ENCODE measurements at regions not wholly inside any gene's neighbourhood (a gene's known extent, or its start where the extent isn't known, plus 50 kb on each side); places are given as distances from the start of the nearest gene placed in this dataset.

- Histone ChIP-seq H3K27ac (no peak overlapping the region), H3K36me3 (no peaks in the 10 kb centered on the region), H3K4me1 (no peaks in the 10 kb centered on the region), H3K9me3 (no peaks in the 10 kb centered on the region), H3K27me3 (no peaks in the 10 kb centered on the region), H3K4me3 (no peak overlapping the region)
- no peak for TF ChIP-seq POLR2A (IDR thresholded peaks at IDR 0.05)
- TF ChIP-seq CTCF (IDR thresholded peaks at IDR 0.05): no peak
- DNase-seq: no peak
- intact Hi-C loops (cut with DNase I; ENCODE audit: low total_unique reads): no loop called here
These were observed 445.4 kb downstream of the TFEC start for GRCh38 chr7:115585015-115585718.

GRCh38 chr7:115582956-115583355, 447.6 kb downstream of the TFEC start:
- no peak for DNase-seq
- H3K9me3 ChIP-seq: no peaks in the 10 kb centered on the region
- H3K4me1 ChIP-seq: no peaks in the 10 kb centered on the region
- intact Hi-C loops (cut with DNase I; ENCODE audit: low total_unique reads): no loop called here
- TF ChIP-seq POLR2A (IDR thresholded peaks at IDR 0.05): no peak
- TF ChIP-seq CTCF (IDR thresholded peaks at IDR 0.05): no peak
- H3K4me3 ChIP-seq: no peak overlapping the region
- H3K27me3 ChIP-seq: no peaks in the 10 kb centered on the region
- H3K27ac ChIP-seq: no peak overlapping the region
- H3K36me3 ChIP-seq: no peaks in the 10 kb centered on the region

GRCh38 chr7:115578576-115578975, 452.0 kb downstream of the TFEC start:
- no peaks in the 10 kb centered on the region for H3K9me3 ChIP-seq
- no peaks in the 10 kb centered on the region for H3K4me1 ChIP-seq
- TF ChIP-seq CTCF (IDR thresholded peaks at IDR 0.05): no peak
- TF ChIP-seq POLR2A (IDR thresholded peaks at IDR 0.05): no peak
- DNase-seq: no peak
- H3K36me3 ChIP-seq: no peaks in the 10 kb centered on the region
- intact Hi-C loops (cut with DNase I; ENCODE audit: low total_unique reads): no loop called here
- H3K27ac ChIP-seq: no peak overlapping the region
- H3K4me3 ChIP-seq: no peak overlapping the region
- H3K27me3 ChIP-seq: no peaks in the 10 kb centered on the region

- DNase-seq: no peak
- Histone ChIP-seq H3K4me1 (no peaks in the 10 kb centered on the region), H3K36me3 (no peaks in the 10 kb centered on the region), H3K27ac (no peak overlapping the region), H3K4me3 (no peak overlapping the region), H3K27me3 (no peaks in the 10 kb centered on the region), H3K9me3 (no peaks in the 10 kb centered on the region)
- TF ChIP-seq CTCF (IDR thresholded peaks at IDR 0.05) (no peak), POLR2A (IDR thresholded peaks at IDR 0.05) (no peak)
- intact Hi-C loops (cut with DNase I; ENCODE audit: low total_unique reads): no loop called here
These were observed 455.8 kb downstream of the TFEC start for GRCh38 chr7:115574681-115575291.

GRCh38 chr7:115572111-115572510, 458.5 kb downstream of the TFEC start:
- TF ChIP-seq CTCF (IDR thresholded peaks at IDR 0.05) (no peak), POLR2A (IDR thresholded peaks at IDR 0.05) (no peak)
- H3K36me3 ChIP-seq: no peaks in the 10 kb centered on the region
- no peak for DNase-seq
- H3K27ac ChIP-seq: no peak overlapping the region
- no peak overlapping the region for H3K4me3 ChIP-seq
- H3K4me1 ChIP-seq: no peaks in the 10 kb centered on the region
- no peaks in the 10 kb centered on the region for H3K9me3 ChIP-seq
- no peaks in the 10 kb centered on the region for H3K27me3 ChIP-seq
- intact Hi-C loops (cut with DNase I; ENCODE audit: low total_unique reads): no loop called here
